IMR-90 (cell line): ENCODE measurements at regions not wholly inside any gene's neighbourhood (a gene's known extent, or its start where the extent isn't known, plus 50 kb on each side); places are given as distances from the start of the nearest gene placed in this dataset.

Experiments used
- ATAC-seq: fragments of 200-7000 bp; cut with Tn5 transposase; 2 replicates; pipeline ENCODE4 v1.9.1; 2020; ENCODE audit warnings: low read depth, mild to moderate bottlenecking, moderate library complexity
- BruUV-seq: library from RNA; stranded (reverse); fragments of 400-500 nt; replicated peaks from 2 replicates; lab custom pipeline; 2021; lab: Mats Ljungman, UMichigan
- CTCF ChIA-PET: fragments of 300-600 bp; formaldehyde crosslinking; extraction: SDS; loops from one replicate; lab custom pipeline; 2021; ENCODE audit warnings: antibody characterized with exemption; lab: Yijun Ruan, JAX
- POLR2A ChIA-PET: fragments of 300-600 bp; sonication (Branson Sonifier 250); formaldehyde crosslinking; loops from one replicate; lab custom pipeline; 2022; ENCODE audit warnings: antibody characterized with exemption; ENCODE audit not compliant: unreplicated experiment; lab: Charles Lee
- DNase-seq: peaks from one replicate; pipeline ENCODE4 v3.0.0; 2013
- H2AFZ ChIP-seq: replicated peaks from 2 replicates; pipeline ENCODE3; 2013; ENCODE audit warnings: low read length, mild to moderate bottlenecking; ENCODE audit not compliant: poor library complexity
- H2AK5ac ChIP-seq: 2 replicates; pipeline ENCODE4 v1.6.1; 2013; ENCODE audit warnings: low read depth, low read length, inconsistent platforms
- H2AK9ac ChIP-seq: replicated peaks from 2 replicates; pipeline ENCODE3; 2013; ENCODE audit warnings: mild to moderate bottlenecking, low read depth, low read length, moderate library complexity; ENCODE audit not compliant: poor library complexity
- H2BK120ac ChIP-seq: 2 replicates; pipeline ENCODE4 v1.6.1; 2013; ENCODE audit warnings: low read depth, low read length, inconsistent platforms
- H2BK15ac ChIP-seq: 3 replicates; pipeline ENCODE4 v1.6.1; 2013; ENCODE audit warnings: low read depth, low read length, inconsistent platforms
- H2BK20ac ChIP-seq: 2 replicates; pipeline ENCODE4 v1.6.1; 2013; ENCODE audit warnings: low read depth, mild to moderate bottlenecking, inconsistent platforms, low read length, moderate library complexity
- H2BK5ac ChIP-seq: 2 replicates; pipeline ENCODE4 v1.6.1; 2013; ENCODE audit warnings: mild to moderate bottlenecking, low read depth, low read length, inconsistent platforms; ENCODE audit not compliant: poor library complexity, severe bottlenecking
- H3K14ac ChIP-seq: replicated peaks from 2 replicates; pipeline ENCODE4 v1.6.1; 2013; ENCODE audit warnings: low read depth, low read length, inconsistent platforms
- H3K18ac ChIP-seq: 2 replicates; pipeline ENCODE4 v1.6.1; 2013; ENCODE audit warnings: low read depth, low read length, control low read depth
- H3K23ac ChIP-seq: 2 replicates; pipeline ENCODE4 v1.6.1; 2013; ENCODE audit warnings: low read depth, low read length, inconsistent platforms
- H3K27ac ChIP-seq: 2 replicates; pipeline ENCODE4 v1.5.1; 2013; ENCODE audit warnings: mild to moderate bottlenecking, control low read depth, low read length; ENCODE audit not compliant: insufficient read depth
- H3K27me3 ChIP-seq: 2 replicates; pipeline ENCODE4 v1.6.1; 2013; ENCODE audit warnings: low read length; ENCODE audit not compliant: control insufficient read depth, insufficient read depth
- H3K36me3 ChIP-seq: 2 replicates; pipeline ENCODE4 v1.6.1; 2013; ENCODE audit warnings: low read length, mixed read lengths; ENCODE audit not compliant: control insufficient read depth, insufficient read depth
- H3K4ac ChIP-seq: 2 replicates; pipeline ENCODE4 v1.6.1; 2013; ENCODE audit warnings: low read depth, low read length, inconsistent platforms
- H3K4me1 ChIP-seq: 2 replicates; pipeline ENCODE4 v1.6.1; 2013; ENCODE audit warnings: low read length, mixed read lengths; ENCODE audit not compliant: control insufficient read depth, insufficient read depth
- H3K4me2 ChIP-seq: 2 replicates; pipeline ENCODE4 v1.6.1; 2013; ENCODE audit warnings: low read depth, mild to moderate bottlenecking, control low read depth, low read length, moderate library complexity
- H3K4me3 ChIP-seq: 2 replicates; pipeline ENCODE4 v1.5.1; 2013; ENCODE audit warnings: low read depth, mild to moderate bottlenecking, control low read depth, low read length, moderate library complexity; ENCODE audit not compliant: insufficient read depth
- H3K56ac ChIP-seq: 2 replicates; pipeline ENCODE4 v1.6.1; 2013; ENCODE audit warnings: low read length, inconsistent platforms; ENCODE audit not compliant: insufficient read depth; ENCODE audit errors: extremely low read depth
- H3K79me1 ChIP-seq, 2 experiments: 2 replicates each; pipeline ENCODE4 v1.6.1; 2013; ENCODE audit warnings: low read length in 2 of 2, inconsistent platforms in 1 of 2, low read depth in 1 of 2
- H3K9ac ChIP-seq: 2 replicates; pipeline ENCODE4 v1.6.1; 2013; ENCODE audit warnings: low read depth, low read length, control low read depth
- H3K9me1 ChIP-seq: 2 replicates; pipeline ENCODE4 v1.6.1; 2013; ENCODE audit warnings: low read length, inconsistent platforms; ENCODE audit not compliant: insufficient read depth
- H3K9me3 ChIP-seq: 2 replicates; pipeline ENCODE4 v1.6.1; 2013; ENCODE audit warnings: low read length; ENCODE audit not compliant: control insufficient read depth, insufficient read depth
- H4K20me1 ChIP-seq: 2 replicates; pipeline ENCODE4 v1.6.1; 2013; ENCODE audit warnings: low read length, inconsistent platforms; ENCODE audit not compliant: insufficient read depth
- H4K5ac ChIP-seq: 2 replicates; pipeline ENCODE4 v1.6.1; 2013; ENCODE audit warnings: mild to moderate bottlenecking, low read depth, low read length, control low read depth
- H4K8ac ChIP-seq, 2 experiments: 2 replicates each; pipeline ENCODE4 v1.6.1; 2013; ENCODE audit warnings: low read depth in 2 of 2, low read length in 2 of 2, control low read depth in 1 of 2, inconsistent platforms in 1 of 2
- H4K91ac ChIP-seq: 2 replicates; pipeline ENCODE4 v1.6.1; 2013; ENCODE audit warnings: low read depth, low read length, inconsistent platforms; ENCODE audit not compliant: insufficient read depth
- BHLHE40 ChIP-seq: fragments of 150-350 bp; IDR thresholded peaks from 2 replicates; pipeline ENCODE4 v1.6.1; 2016; ENCODE audit warnings: mild to moderate bottlenecking, low read depth, low read length
- CEBPB ChIP-seq: IDR thresholded peaks from 2 replicates; pipeline ENCODE4 v1.6.1; 2012; ENCODE audit warnings: low read depth, low read length, improper control_type of control experiment
- CHD1 ChIP-seq: IDR thresholded peaks from 2 replicates; pipeline ENCODE4 v1.6.1; 2012; ENCODE audit warnings: low read depth, low read length, improper control_type of control experiment
- ELK1 ChIP-seq: fragments of 150-350 bp; IDR thresholded peaks from 2 replicates; pipeline ENCODE4 v1.6.1; 2016; ENCODE audit warnings: low read depth, mild to moderate bottlenecking, low read length, moderate library complexity, borderline replicate concordance
- FOS ChIP-seq: fragments of 150-350 bp; IDR thresholded peaks from 2 replicates; pipeline ENCODE4 v1.6.1; 2016; ENCODE audit warnings: low read depth, low read length
- MAFK ChIP-seq: IDR thresholded peaks from 2 replicates; pipeline ENCODE4 v1.6.1; 2012; ENCODE audit warnings: low read depth, low read length, improper control_type of control experiment
- MAZ ChIP-seq: IDR thresholded peaks from 2 replicates; pipeline ENCODE4 v1.6.1; 2012; ENCODE audit warnings: low read depth, mild to moderate bottlenecking, low read length, improper control_type of control experiment, moderate library complexity, borderline replicate concordance
- MXI1 ChIP-seq: IDR thresholded peaks from 2 replicates; pipeline ENCODE4 v1.6.1; 2012; ENCODE audit warnings: low read depth, mild to moderate bottlenecking, low read length, moderate library complexity, borderline replicate concordance
- NFE2L2 ChIP-seq: fragments of 150-350 bp; IDR thresholded peaks from 2 replicates; pipeline ENCODE4 v1.6.1; 2016; ENCODE audit warnings: low read depth, mild to moderate bottlenecking, low read length
- POLR2A ChIP-seq: IDR thresholded peaks from 2 replicates; pipeline ENCODE4 v1.6.1; 2012; ENCODE audit warnings: mild to moderate bottlenecking, low read depth, low read length
- RAD21 ChIP-seq: IDR thresholded peaks from 2 replicates; pipeline ENCODE4 v1.6.1; 2012; ENCODE audit warnings: low read length, improper control_type of control experiment
- RCOR1 ChIP-seq: IDR thresholded peaks from 2 replicates; pipeline ENCODE4 v1.6.1; 2012; ENCODE audit warnings: mild to moderate bottlenecking, low read length, improper control_type of control experiment; ENCODE audit not compliant: insufficient replicate concordance
- RFX5 ChIP-seq: IDR thresholded peaks from 2 replicates; pipeline ENCODE4 v1.8.0; 2012; ENCODE audit warnings: low read depth, mild to moderate bottlenecking, low read length, moderate library complexity
- SMC3 ChIP-seq: fragments of 150-350 bp; IDR thresholded peaks from 2 replicates; pipeline ENCODE4 v1.6.1; 2016; ENCODE audit warnings: low read depth, mild to moderate bottlenecking, antibody characterized with exemption, low read length, moderate library complexity
- WGBS, 2 experiments: methylation state at CpG; one replicate each; pipeline versions ENCODE4 v1.1.5 to v1.1.7; 2013; ENCODE audit warnings: missing lambda C conversion rate in 2 of 2; ENCODE audit not compliant: insufficient read length in 1 of 2; ENCODE audit errors: extremely low coverage in 2 of 2; 5-methylcytosine and 5-hydroxymethylcytosine counted together
- dilution Hi-C: fragments of 300-500 bp; cut with HindIII; formaldehyde crosslinking; loops from one replicate; pipeline ENCODE4 v1.14.3; 2018; ENCODE audit warnings: low sequenced_read_pairs; ENCODE audit not compliant: unreplicated experiment
- in situ Hi-C: fragments of 300-500 bp; cut with MboI; formaldehyde crosslinking; loops from 3 replicates; pipeline ENCODE4 v1.14.3; 2019; ENCODE audit warnings: low sequenced_read_pairs, inconsistent platforms, mixed read lengths
- intact Hi-C: fragments of 100-400 bp; cut with micrococcal nuclease; formaldehyde crosslinking; loops from 2 replicates; pipeline ENCODE4 v1.10.0; 2022
- TF ChIP-seq, protein P1 (sequence below): fragments of 150-350 bp; IDR thresholded peaks from 2 replicates; pipeline ENCODE4 v1.6.1; 2017; ENCODE audit warnings: mild to moderate bottlenecking, antibody characterized with exemption, low read length, low read depth
- TF ChIP-seq, protein P2 (sequence below): conservative IDR thresholded peaks from 2 replicates; pipeline ENCODE4 v1.5.1; 2012; ENCODE audit warnings: mild to moderate bottlenecking, low read depth, low read length, improper control_type of control experiment

- BruUV-seq: no TSS peak
- no peak overlapping the region for H3K27ac ChIP-seq
- H2AK9ac ChIP-seq: no peak overlapping the region
- no peak overlapping the region for H2AK5ac ChIP-seq
- no peak overlapping the region for H2AFZ ChIP-seq
- no peak overlapping the region for H3K4me3 ChIP-seq
- no peak for TF ChIP-seq ELK1
- TF ChIP-seq, protein P1, sequence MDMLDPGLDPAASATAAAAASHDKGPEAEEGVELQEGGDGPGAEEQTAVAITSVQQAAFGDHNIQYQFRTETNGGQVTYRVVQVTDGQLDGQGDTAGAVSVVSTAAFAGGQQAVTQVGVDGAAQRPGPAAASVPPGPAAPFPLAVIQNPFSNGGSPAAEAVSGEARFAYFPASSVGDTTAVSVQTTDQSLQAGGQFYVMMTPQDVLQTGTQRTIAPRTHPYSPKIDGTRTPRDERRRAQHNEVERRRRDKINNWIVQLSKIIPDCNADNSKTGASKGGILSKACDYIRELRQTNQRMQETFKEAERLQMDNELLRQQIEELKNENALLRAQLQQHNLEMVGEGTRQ: no peak
- TF ChIP-seq, protein P2, sequence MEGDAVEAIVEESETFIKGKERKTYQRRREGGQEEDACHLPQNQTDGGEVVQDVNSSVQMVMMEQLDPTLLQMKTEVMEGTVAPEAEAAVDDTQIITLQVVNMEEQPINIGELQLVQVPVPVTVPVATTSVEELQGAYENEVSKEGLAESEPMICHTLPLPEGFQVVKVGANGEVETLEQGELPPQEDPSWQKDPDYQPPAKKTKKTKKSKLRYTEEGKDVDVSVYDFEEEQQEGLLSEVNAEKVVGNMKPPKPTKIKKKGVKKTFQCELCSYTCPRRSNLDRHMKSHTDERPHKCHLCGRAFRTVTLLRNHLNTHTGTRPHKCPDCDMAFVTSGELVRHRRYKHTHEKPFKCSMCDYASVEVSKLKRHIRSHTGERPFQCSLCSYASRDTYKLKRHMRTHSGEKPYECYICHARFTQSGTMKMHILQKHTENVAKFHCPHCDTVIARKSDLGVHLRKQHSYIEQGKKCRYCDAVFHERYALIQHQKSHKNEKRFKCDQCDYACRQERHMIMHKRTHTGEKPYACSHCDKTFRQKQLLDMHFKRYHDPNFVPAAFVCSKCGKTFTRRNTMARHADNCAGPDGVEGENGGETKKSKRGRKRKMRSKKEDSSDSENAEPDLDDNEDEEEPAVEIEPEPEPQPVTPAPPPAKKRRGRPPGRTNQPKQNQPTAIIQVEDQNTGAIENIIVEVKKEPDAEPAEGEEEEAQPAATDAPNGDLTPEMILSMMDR: no peak
- no peak for TF ChIP-seq RAD21
- no peak for TF ChIP-seq POLR2A
- no peak for TF ChIP-seq MAFK
- no peak for TF ChIP-seq MXI1
- no peak for TF ChIP-seq BHLHE40
- no peak for TF ChIP-seq FOS
- no peak for TF ChIP-seq RCOR1
- no peak for TF ChIP-seq NFE2L2
- TF ChIP-seq SMC3: no peak
- no peak for TF ChIP-seq CEBPB
- TF ChIP-seq RFX5: no peak
- TF ChIP-seq CHD1: no peak
- TF ChIP-seq MAZ: no peak
- no peaks in the 10 kb centered on the region for H4K20me1 ChIP-seq
- DNase-seq (no peak), ATAC-seq (no peak)
- H3K18ac ChIP-seq: no peak overlapping the region
- H4K5ac ChIP-seq: no peak overlapping the region
- H3K9me1 ChIP-seq: no peaks in the 10 kb centered on the region
- H3K4ac ChIP-seq: no peak overlapping the region
- H4K91ac ChIP-seq: no peak overlapping the region
- no peak overlapping the region for H2BK20ac ChIP-seq
- H3K79me1 ChIP-seq: no peaks in the 10 kb centered on the region
- no peak overlapping the region for H2BK15ac ChIP-seq
- peaks cover 6% of the 10 kb centered on the region for H3K9me3 ChIP-seq
- ChIA-PET POLR2A (no interaction called here), CTCF (no interaction called here)
- no peak overlapping the region for H3K14ac ChIP-seq
- no peak overlapping the region for H2BK120ac ChIP-seq
- H3K9ac ChIP-seq: no peak overlapping the region
- WGBS, 2 experiments: no CpG with 5 or more reads among the region's 2 CpGs
- intact Hi-C loops (no loop called here), in situ Hi-C loops (no loop called here), dilution Hi-C loops (no loop called here)
- no peak overlapping the region for H3K23ac ChIP-seq
- H3K4me1 ChIP-seq: no peaks in the 10 kb centered on the region
- H3K4me2 ChIP-seq: no peak overlapping the region
- no peak overlapping the region for H2BK5ac ChIP-seq
- H3K36me3 ChIP-seq: no peaks in the 10 kb centered on the region
- no peak overlapping the region for H3K56ac ChIP-seq
- no peaks in the 10 kb centered on the region for H3K27me3 ChIP-seq
- no peak overlapping the region for H4K8ac ChIP-seq
These were observed 128.8 kb downstream of the SDHAF3 start for GRCh38 chr7:97246317-97246716.
